ENCODE measurements at regions not wholly inside any gene's neighbourhood (a gene's known extent, or its start where the extent isn't known, plus 50 kb on each side); places are given as distances from the start of the nearest gene placed in this dataset.

- no peak for TF ChIP-seq CTCF (IDR thresholded peaks at IDR 0.05)
- no peak for TF ChIP-seq POLR2A (IDR thresholded peaks at IDR 0.05)
Measured at GRCh38 chr9:22913026-22913425, 466.4 kb downstream of the DMRTA1 start.

Measured in prostate gland (tissue), 2 donors.